GM18505 (cell line): ENCODE measurements at regions not wholly inside any gene's neighbourhood (a gene's known extent, or its start where the extent isn't known, plus 50 kb on each side); places are given as distances from the start of the nearest gene placed in this dataset.

Experiments used
- ATAC-seq: cut with Tn5 transposase; IDR thresholded peaks from one replicate; pipeline ENCODE4 v1.9.1; 2021; ENCODE audit not compliant: unreplicated experiment
- POLR2A ChIP-seq: IDR thresholded peaks from 4 replicates; pipeline ENCODE4 v1.6.1; 2011; ENCODE audit warnings: borderline replicate concordance; ENCODE audit not compliant: insufficient read depth, insufficient read length; ENCODE audit errors: extremely low read depth

GRCh38 chr9:134214386-134214765 lies 50.0 kb upstream of the RNU6ATAC start:
- ATAC-seq = no peak

GRCh38 chr9:134214766-134215419 lies 50.5 kb upstream of the RNU6ATAC start:
- no peak for ATAC-seq
- no peak for TF ChIP-seq POLR2A

More at GRCh38 chr9:134214386-134214765, 50.0 kb upstream of the RNU6ATAC start:
- no peak for TF ChIP-seq POLR2A

GRCh38 chr9:134215420-134215698 lies 51.0 kb upstream of the RNU6ATAC start:
- no peak for ATAC-seq
- TF ChIP-seq POLR2A = no peak

- ATAC-seq = no peak
- no peak for TF ChIP-seq POLR2A
Measured at GRCh38 chr9:134215699-134216448, 51.5 kb upstream of the RNU6ATAC start.

- ATAC-seq = no peak
- TF ChIP-seq POLR2A = no peak
Measured at GRCh38 chr9:134216449-134216951, 52.1 kb upstream of the RNU6ATAC start.

- no peak for ATAC-seq
- no peak for TF ChIP-seq POLR2A
Measured at GRCh38 chr9:134216961-134217360, 52.6 kb upstream of the RNU6ATAC start.

- no peak for TF ChIP-seq POLR2A
- ATAC-seq = no peak
Measured at GRCh38 chr9:134217431-134218210, 53.3 kb upstream of the RNU6ATAC start.

GRCh38 chr9:134218230-134218629 lies 53.9 kb upstream of the RNU6ATAC start:
- no peak for ATAC-seq
- TF ChIP-seq POLR2A = no peak

- ATAC-seq = no peak
- TF ChIP-seq POLR2A = no peak
Measured at GRCh38 chr9:134219646-134220060, 55.3 kb upstream of the RNU6ATAC start.

- no peak for ATAC-seq
- no peak for TF ChIP-seq POLR2A
Measured at GRCh38 chr9:134220311-134220710, 55.9 kb upstream of the RNU6ATAC start.

GRCh38 chr9:134221273-134222017 lies 57.1 kb upstream of the RNU6ATAC start:
- ATAC-seq = no peak
- no peak for TF ChIP-seq POLR2A

GRCh38 chr9:134222018-134222573 lies 57.7 kb upstream of the RNU6ATAC start:
- TF ChIP-seq POLR2A = no peak
- no peak for ATAC-seq

GRCh38 chr9:134223091-134223490 lies 58.7 kb upstream of the RNU6ATAC start:
- ATAC-seq = no peak
- no peak for TF ChIP-seq POLR2A
